ENCODE measurements at regions not wholly inside any gene's neighbourhood (a gene's known extent, or its start where the extent isn't known, plus 50 kb on each side); places are given as distances from the start of the nearest gene placed in this dataset.
"Not testable (repeated sequence)": the region's sequence is repeated elsewhere in the genome, so short reads cannot be mapped to it uniquely, and the experiment has no call there.

- no peak overlapping the region for H3K27ac ChIP-seq (ENCODE audit: poor library complexity, severe bottlenecking)
Measured at GRCh38 chr1:98113811-98114210, 193.0 kb upstream of the DPYD start.

GRCh38 chr1:98112626-98113025, 191.8 kb upstream of the DPYD start:
- no peak for TF ChIP-seq CTCF (IDR thresholded peaks at IDR 0.05; ENCODE audit: poor library complexity, severe bottlenecking)
- ATAC-seq (ENCODE audit: low read depth): no peak
- H3K4me3 ChIP-seq (ENCODE audit: severe bottlenecking): no peak overlapping the region

More at GRCh38 chr1:98113811-98114210, 193.0 kb upstream of the DPYD start:
- DNase-seq (ENCODE audit: low spot score) (no peak), ATAC-seq (ENCODE audit: low read depth) (no peak)
- H3K4me3 ChIP-seq (ENCODE audit: severe bottlenecking): no peak overlapping the region
- no peak for TF ChIP-seq CTCF (IDR thresholded peaks at IDR 0.05; ENCODE audit: poor library complexity, severe bottlenecking)
- no peaks in the 10 kb centered on the region for H3K27me3 ChIP-seq (ENCODE audit: insufficient read depth, poor library complexity, severe bottlenecking)
- H3K4me1 ChIP-seq (ENCODE audit: insufficient read depth, poor library complexity, severe bottlenecking): no peaks in the 10 kb centered on the region
- H3K9me3 ChIP-seq (ENCODE audit: severe bottlenecking): peaks cover 2% of the 10 kb centered on the region
- H3K36me3 ChIP-seq (ENCODE audit: low read depth): no peaks in the 10 kb centered on the region

GRCh38 chr1:98110674-98111073, 189.8 kb upstream of the DPYD start:
- Histone ChIP-seq H3K36me3 (ENCODE audit: low read depth) (no peaks in the 10 kb centered on the region), H3K4me1 (ENCODE audit: insufficient read depth, poor library complexity, severe bottlenecking) (no peaks in the 10 kb centered on the region), H3K27me3 (ENCODE audit: insufficient read depth, poor library complexity, severe bottlenecking) (no peaks in the 10 kb centered on the region), H3K4me3 (ENCODE audit: severe bottlenecking) (no peak overlapping the region), H3K9me3 (ENCODE audit: severe bottlenecking) (peaks cover 2% of the 10 kb centered on the region), H3K27ac (ENCODE audit: poor library complexity, severe bottlenecking) (no peak overlapping the region)
- no peak for ATAC-seq (ENCODE audit: low read depth)
- no peak for DNase-seq (ENCODE audit: low spot score)
- TF ChIP-seq CTCF (IDR thresholded peaks at IDR 0.05; ENCODE audit: poor library complexity, severe bottlenecking): no peak

More at GRCh38 chr1:98112626-98113025, 191.8 kb upstream of the DPYD start:
- Histone ChIP-seq H3K9me3 (ENCODE audit: severe bottlenecking) (peaks cover 2% of the 10 kb centered on the region), H3K36me3 (ENCODE audit: low read depth) (no peaks in the 10 kb centered on the region), H3K4me1 (ENCODE audit: insufficient read depth, poor library complexity, severe bottlenecking) (no peaks in the 10 kb centered on the region), H3K27me3 (ENCODE audit: insufficient read depth, poor library complexity, severe bottlenecking) (no peaks in the 10 kb centered on the region), H3K27ac (ENCODE audit: poor library complexity, severe bottlenecking) (no peak overlapping the region)
- DNase-seq (ENCODE audit: low spot score): no peak

- H3K4me1 ChIP-seq (ENCODE audit: insufficient read depth, poor library complexity, severe bottlenecking); H3K27ac ChIP-seq (ENCODE audit: poor library complexity, severe bottlenecking); ATAC-seq (ENCODE audit: low read depth); H3K9me3 ChIP-seq (ENCODE audit: severe bottlenecking); DNase-seq (ENCODE audit: low spot score); H3K4me3 ChIP-seq (ENCODE audit: severe bottlenecking); H3K36me3 ChIP-seq (ENCODE audit: low read depth); H3K27me3 ChIP-seq (ENCODE audit: insufficient read depth, poor library complexity, severe bottlenecking): not testable (repeated sequence)
Measured at GRCh38 chr1:98108378-98108777, 187.5 kb upstream of the DPYD start.

GRCh38 chr1:98107256-98107655, 186.4 kb upstream of the DPYD start:
- H3K27ac ChIP-seq (ENCODE audit: poor library complexity, severe bottlenecking): no peak overlapping the region
- H3K36me3 ChIP-seq (ENCODE audit: low read depth): no peaks in the 10 kb centered on the region
- no peaks in the 10 kb centered on the region for H3K4me1 ChIP-seq (ENCODE audit: insufficient read depth, poor library complexity, severe bottlenecking)
- H3K9me3 ChIP-seq (ENCODE audit: severe bottlenecking): peaks cover 2% of the 10 kb centered on the region
- DNase-seq (ENCODE audit: low spot score) (no peak), ATAC-seq (ENCODE audit: low read depth) (no peak)
- no peaks in the 10 kb centered on the region for H3K27me3 ChIP-seq (ENCODE audit: insufficient read depth, poor library complexity, severe bottlenecking)
- H3K4me3 ChIP-seq (ENCODE audit: severe bottlenecking): no peak overlapping the region
- TF ChIP-seq CTCF (IDR thresholded peaks at IDR 0.05; ENCODE audit: poor library complexity, severe bottlenecking): no peak

All from RWPE2 (cell line).